Stomach (tissue), 8 donors: ENCODE measurements at regions not wholly inside any gene's neighbourhood (a gene's known extent, or its start where the extent isn't known, plus 50 kb on each side); places are given as distances from the start of the nearest gene placed in this dataset.

Source experiments
- DNase-seq, 2 donors: peaks; one replicate each; pipeline versions ENCODE4 v3.0.0 to v3.0.0-alpha.2; 2013 to 2019
- H3K27ac ChIP-seq, 5 donors: fragments of 200-600 bp in 4 of 5; sonication (generic) in 4 of 5; one replicate each; pipeline ENCODE4 v1.5.1; 2013 to 2019; ENCODE audit warnings: mild to moderate bottlenecking in 1 of 5, moderate library complexity in 1 of 5
- H3K27me3 ChIP-seq, 3 donors: fragments of 200-600 bp; sonication (generic); one replicate each; pipeline ENCODE4 v1.5.1; 2017 to 2019; ENCODE audit warnings: mixed run types in 1 of 3
- H3K36me3 ChIP-seq, 4 donors: fragments of 200-600 bp; sonication (generic); 1 replicate in 3 of 4; 2 replicates in 1 of 4; pipeline ENCODE4 v1.5.1; 2016 to 2019
- H3K4me1 ChIP-seq, 4 donors: fragments of 200-600 bp; sonication (generic); one replicate each; pipeline ENCODE4 v1.5.1; 2016 to 2019
- H3K4me3 ChIP-seq, 4 donors: fragments of 200-600 bp; sonication (generic) in 3 of 4; one replicate each; pipeline ENCODE4 v1.5.1; 2016 to 2019; ENCODE audit warnings: mild to moderate bottlenecking in 1 of 4
- H3K9me3 ChIP-seq, 4 donors: fragments of 200-600 bp; sonication (generic); one replicate each; pipeline ENCODE4 v1.5.1; 2016 to 2019
- EP300 ChIP-seq: sonication (generic); formaldehyde crosslinking; IDR thresholded peaks from one replicate; pipeline ENCODE4 v1.6.1; 2017; ENCODE audit warnings: antibody characterized with exemption
- POLR2A ChIP-seq, 4 donors: fragments of 450-650 bp; IDR thresholded peaks; one replicate each; pipeline ENCODE4 v1.6.1; 2016; ENCODE audit warnings: antibody characterized with exemption in 4 of 4, control low read depth in 2 of 4, mild to moderate bottlenecking in 1 of 4, moderate library complexity in 1 of 4
- POLR2AphosphoS5 ChIP-seq, 3 donors: sonication (generic); formaldehyde crosslinking; IDR thresholded peaks; one replicate each; pipeline ENCODE4 v1.6.1; 2016; ENCODE audit warnings: antibody characterized with exemption in 3 of 3
- WGBS, 5 donors: extraction: QIAGEN DNeasy Blood & Tissue Kit in 3 of 5; methylation state at CpG; one replicate each; pipeline versions ENCODE4 v1.1.5 to v1.1.7; 2013 to 2018; 5-methylcytosine and 5-hydroxymethylcytosine counted together
- intact Hi-C: fragments of 100-400 bp; cut with DNase I; formaldehyde crosslinking; loops from one replicate; pipeline ENCODE4 v1.15.1; 2023; ENCODE audit warnings: low total_unique reads
- TF ChIP-seq, protein P1 (sequence below), 7 experiments: fragments of 450-650 bp in 4 of 7; fragments of 200-600 bp in 3 of 7; sonication (generic) in 3 of 7; IDR thresholded peaks; one replicate each; pipeline ENCODE4 v1.5.1; 2016 to 2019; ENCODE audit warnings: antibody characterized with exemption in 7 of 7, control low read depth in 2 of 7, mild to moderate bottlenecking in 1 of 7
- donor health status: healthy with polysubstance abuse.
- donor health status: Bipolar disorder and iron deficiency.
- donor health status: healthy.

- H3K4me3 ChIP-seq = no peak overlapping the region
- H3K27me3 ChIP-seq = no peaks in the 10 kb centered on the region
- WGBS, 5 donors = 88 to 97% (median 92%) methylated on average over 5 to 7 of the region's 7 CpGs
- H3K9me3 ChIP-seq = no peaks in the 10 kb centered on the region
- intact Hi-C loops = no loop called here
- H3K4me1 ChIP-seq = no peaks in the 10 kb centered on the region
- TF ChIP-seq POLR2AphosphoS5 (IDR thresholded peaks at IDR 0.05) (no peak), POLR2A (IDR thresholded peaks at IDR 0.05) (no peak), EP300 (no peak)
- TF ChIP-seq, protein P1, sequence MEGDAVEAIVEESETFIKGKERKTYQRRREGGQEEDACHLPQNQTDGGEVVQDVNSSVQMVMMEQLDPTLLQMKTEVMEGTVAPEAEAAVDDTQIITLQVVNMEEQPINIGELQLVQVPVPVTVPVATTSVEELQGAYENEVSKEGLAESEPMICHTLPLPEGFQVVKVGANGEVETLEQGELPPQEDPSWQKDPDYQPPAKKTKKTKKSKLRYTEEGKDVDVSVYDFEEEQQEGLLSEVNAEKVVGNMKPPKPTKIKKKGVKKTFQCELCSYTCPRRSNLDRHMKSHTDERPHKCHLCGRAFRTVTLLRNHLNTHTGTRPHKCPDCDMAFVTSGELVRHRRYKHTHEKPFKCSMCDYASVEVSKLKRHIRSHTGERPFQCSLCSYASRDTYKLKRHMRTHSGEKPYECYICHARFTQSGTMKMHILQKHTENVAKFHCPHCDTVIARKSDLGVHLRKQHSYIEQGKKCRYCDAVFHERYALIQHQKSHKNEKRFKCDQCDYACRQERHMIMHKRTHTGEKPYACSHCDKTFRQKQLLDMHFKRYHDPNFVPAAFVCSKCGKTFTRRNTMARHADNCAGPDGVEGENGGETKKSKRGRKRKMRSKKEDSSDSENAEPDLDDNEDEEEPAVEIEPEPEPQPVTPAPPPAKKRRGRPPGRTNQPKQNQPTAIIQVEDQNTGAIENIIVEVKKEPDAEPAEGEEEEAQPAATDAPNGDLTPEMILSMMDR (IDR thresholded peaks at IDR 0.05) = no peak
- H3K27ac ChIP-seq = no peak overlapping the region
- H3K36me3 ChIP-seq = no peaks in the 10 kb centered on the region
- DNase-seq = no peak
These were observed 151.5 kb downstream of the INHBB start for GRCh38 chr2:120497261-120497977.

GRCh38 chr2:120498121-120498520 is 152.2 kb downstream of the INHBB start:
- Histone ChIP-seq H3K27ac (no peak overlapping the region), H3K9me3 (no peaks in the 10 kb centered on the region), H3K36me3 (no peaks in the 10 kb centered on the region), H3K4me1 (no peaks in the 10 kb centered on the region), H3K4me3 (no peak overlapping the region), H3K27me3 (no peaks in the 10 kb centered on the region)
- intact Hi-C loops = no loop called here
- TF ChIP-seq EP300 = no peak
- TF ChIP-seq, protein P1 (IDR thresholded peaks at IDR 0.05) = no peak
- TF ChIP-seq POLR2AphosphoS5 (IDR thresholded peaks at IDR 0.05) = no peak
- no peak for TF ChIP-seq POLR2A (IDR thresholded peaks at IDR 0.05)
- 82 to 95% (median 92%) methylated on average over 3 of the region's 3 CpGs for WGBS, 5 donors
- no peak for DNase-seq

DNA sequence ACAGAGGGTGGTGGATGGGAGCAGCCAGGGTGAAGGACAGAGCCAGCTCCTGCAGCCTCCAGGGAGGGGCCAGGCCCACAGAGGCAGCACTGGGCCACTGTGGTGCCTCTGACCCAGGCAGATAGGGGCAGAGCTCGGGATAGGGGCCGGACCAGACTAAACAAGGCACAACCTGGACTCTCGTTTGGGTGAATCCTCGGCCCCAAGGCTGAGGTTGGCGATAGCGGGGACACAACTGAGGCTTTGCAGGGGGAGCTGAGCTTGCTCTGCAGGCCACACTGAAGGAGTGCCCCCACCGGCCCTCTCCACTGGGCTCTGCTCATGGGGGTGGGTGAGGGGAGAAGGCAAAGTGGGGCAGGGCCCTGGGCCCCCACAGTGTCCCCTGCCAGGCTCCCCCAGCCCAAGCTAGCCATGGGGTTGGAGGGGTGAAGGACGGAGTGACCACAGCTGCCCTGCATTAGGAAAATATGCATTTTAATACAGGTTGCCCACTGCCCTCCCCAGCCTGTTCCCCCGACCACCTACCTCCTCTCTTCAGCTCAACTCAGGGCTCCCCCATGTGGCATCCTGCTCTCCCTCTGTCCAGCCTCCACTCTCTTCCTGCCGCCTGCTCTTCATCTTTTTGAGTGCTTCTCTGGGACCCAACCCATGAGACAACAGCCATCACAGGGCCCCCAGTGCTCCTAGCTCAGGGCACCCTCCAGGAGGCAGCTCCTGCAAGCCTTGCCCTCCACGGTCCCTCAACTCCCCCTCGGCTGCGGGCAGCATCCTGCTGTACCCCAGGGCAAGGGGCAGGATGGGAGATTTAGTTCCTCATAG is 152.8 kb downstream of the INHBB start:
- DNase-seq = no peak
- WGBS, 5 donors = 70 to 87% (median 80%) methylated on average over 7 to 13 of the region's 13 CpGs
- no peak overlapping the region for H3K27ac ChIP-seq
- no peaks in the 10 kb centered on the region for H3K27me3 ChIP-seq
- H3K9me3 ChIP-seq = no peaks in the 10 kb centered on the region
- intact Hi-C loops = no loop called here
- TF ChIP-seq POLR2A (IDR thresholded peaks at IDR 0.05) (no peak), POLR2AphosphoS5 (IDR thresholded peaks at IDR 0.05) (no peak), EP300 (no peak)
- TF ChIP-seq, protein P1 (IDR thresholded peaks at IDR 0.05) = no peak
- no peak overlapping the region for H3K4me3 ChIP-seq
- no peaks in the 10 kb centered on the region for H3K4me1 ChIP-seq
- no peaks in the 10 kb centered on the region for H3K36me3 ChIP-seq

DNA sequence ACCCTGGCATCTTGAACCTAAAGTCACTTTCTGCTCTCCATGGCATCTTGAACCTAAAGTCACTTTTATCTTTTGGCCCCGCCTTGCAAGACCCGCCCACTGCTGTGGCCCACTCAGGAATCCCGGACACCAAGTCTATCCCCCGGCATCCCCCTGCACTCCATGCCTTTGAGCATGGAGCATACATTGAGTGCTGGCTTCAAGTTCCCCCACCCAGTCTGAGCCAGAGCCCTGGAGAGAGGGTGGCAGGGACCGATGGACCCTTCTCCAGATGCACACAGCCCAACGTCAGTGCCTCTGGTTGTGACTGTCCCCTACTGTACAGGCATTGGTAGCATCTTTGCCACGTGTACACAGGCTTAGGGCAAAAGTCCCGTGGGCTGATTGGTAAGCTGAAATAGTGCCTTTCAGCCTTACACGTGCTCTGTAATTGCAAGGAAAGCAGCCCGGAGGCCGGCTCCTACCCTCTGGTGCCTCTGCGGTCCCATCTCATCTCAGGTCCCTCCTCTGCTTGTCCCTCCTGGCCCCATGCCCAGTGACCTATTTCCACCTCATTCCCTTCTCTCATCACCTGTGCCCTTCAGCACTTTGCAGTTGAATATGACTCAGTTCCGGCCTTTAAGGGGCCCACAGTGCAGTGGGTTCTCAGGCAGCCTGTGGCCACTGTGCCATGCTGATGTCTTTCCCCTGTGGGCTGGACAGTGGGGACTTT is 154.0 kb downstream of the INHBB start:
- TF ChIP-seq POLR2AphosphoS5 (IDR thresholded peaks at IDR 0.05) = no peak
- no peak for TF ChIP-seq POLR2A (IDR thresholded peaks at IDR 0.05)
- no peak for TF ChIP-seq EP300
- TF ChIP-seq, protein P1 (IDR thresholded peaks at IDR 0.05) = no peak
- DNase-seq = no peak
- no peak overlapping the region for H3K4me3 ChIP-seq
- 72 to 79% (median 77%) methylated on average over 13 of the region's 13 CpGs for WGBS, 5 donors
- H3K9me3 ChIP-seq = no peaks in the 10 kb centered on the region
- H3K27ac ChIP-seq = no peak overlapping the region
- intact Hi-C loops = no loop called here
- no peaks in the 10 kb centered on the region for H3K36me3 ChIP-seq
- no peaks in the 10 kb centered on the region for H3K27me3 ChIP-seq
- H3K4me1 ChIP-seq = no peaks in the 10 kb centered on the region
